ENCODE measurements at regions not wholly inside any gene's neighbourhood (a gene's known extent, or its start where the extent isn't known, plus 50 kb on each side); places are given as distances from the start of the nearest gene placed in this dataset.

DNA sequence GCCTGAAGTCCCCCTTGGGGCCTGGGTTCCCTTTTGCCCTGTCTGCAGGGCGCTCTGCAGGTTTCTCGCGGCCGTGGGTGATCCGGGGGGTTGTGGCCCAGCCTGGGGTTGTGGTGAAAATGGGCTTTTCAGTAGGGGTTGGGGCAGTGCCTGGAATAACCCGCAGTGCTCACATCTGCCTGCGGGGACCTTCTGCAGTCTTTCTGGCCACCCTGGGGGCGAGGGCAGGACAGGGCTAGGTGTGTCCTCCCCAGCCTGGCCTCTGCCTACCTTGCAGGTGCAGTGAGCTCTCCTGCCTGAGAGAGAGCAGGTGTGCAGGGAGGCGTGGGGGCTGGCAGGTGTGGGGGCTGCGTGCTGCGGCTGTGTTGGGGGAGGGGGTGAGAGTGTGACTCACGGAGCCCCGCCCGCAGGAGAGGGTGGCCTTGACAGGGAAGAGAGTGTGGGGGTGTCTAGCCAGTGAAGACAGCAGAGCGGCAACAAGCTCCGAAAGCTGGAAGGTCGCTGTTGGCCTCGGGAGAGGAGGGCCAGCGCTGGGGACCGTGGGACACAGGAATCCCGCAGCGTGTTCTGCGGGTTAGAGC is 131.4 kb downstream of the MRPL36 start:
- DNase-seq (ENCODE audit: low read depth), result no peak

DNA sequence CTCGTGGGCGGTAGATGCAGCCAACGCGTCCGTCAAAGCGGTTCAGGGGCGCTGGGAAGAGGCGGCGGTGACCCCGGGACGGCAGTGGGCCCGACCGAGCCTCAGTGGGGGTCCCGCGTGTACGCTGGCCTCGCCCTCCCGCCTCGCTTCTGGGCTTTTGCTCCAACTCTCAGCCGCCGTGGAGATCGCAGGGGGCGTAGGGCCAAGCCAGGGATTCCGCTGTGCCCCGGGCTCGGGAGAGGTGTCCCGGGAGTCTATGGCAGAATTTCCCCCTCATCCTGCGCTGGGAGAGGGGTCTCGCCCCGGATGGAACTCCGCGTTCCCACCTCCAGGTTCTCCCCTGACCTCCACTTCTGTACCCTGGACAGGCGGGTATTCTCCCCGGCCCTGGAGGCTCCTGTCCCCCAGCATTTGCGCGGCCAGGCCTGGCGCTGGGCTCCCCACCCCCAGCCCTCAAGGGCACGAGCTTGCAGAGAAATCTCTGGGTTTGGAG is 131.9 kb downstream of the MRPL36 start:
- DNase-seq (ENCODE audit: low read depth), result no peak

GRCh38 chr5:1666812-1667588 is 132.6 kb downstream of the MRPL36 start:
- no peak for DNase-seq (ENCODE audit: low read depth)

- DNase-seq (ENCODE audit: low read depth), result no peak
Measured at GRCh38 chr5:1666221-1666620, 133.4 kb downstream of the MRPL36 start.

GRCh38 chr5:1665803-1666202 is 133.8 kb downstream of the MRPL36 start:
- no peak for DNase-seq (ENCODE audit: low read depth)

DNA sequence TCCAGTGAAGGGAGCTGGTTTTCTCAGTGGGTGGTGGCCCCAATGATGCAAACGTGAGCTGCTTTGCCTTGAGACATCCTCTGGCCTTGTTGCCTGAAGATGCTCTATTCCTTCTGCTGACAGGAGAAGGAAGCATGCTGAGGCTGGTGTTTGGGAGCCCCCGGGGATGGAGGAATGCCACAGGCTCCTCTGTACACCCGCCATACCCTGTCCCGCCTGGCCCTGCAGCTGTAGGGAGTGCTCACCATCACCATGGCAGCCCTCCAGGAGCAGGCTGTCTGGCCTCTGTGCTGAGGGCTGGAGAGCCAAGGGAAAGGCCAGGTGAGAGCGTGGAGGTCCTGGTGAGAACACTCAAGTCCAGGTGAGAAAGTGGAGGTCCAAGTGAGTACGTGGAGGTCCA is 134.4 kb downstream of the MRPL36 start:
- DNase-seq (ENCODE audit: low read depth), result no peak

- DNase-seq (ENCODE audit: low read depth), result no peak
Measured at GRCh38 chr5:1663186-1663585, 136.5 kb downstream of the MRPL36 start.

- DNase-seq (ENCODE audit: low read depth), result no peak
Measured at GRCh38 chr5:1662559-1663085, 137.0 kb downstream of the MRPL36 start.

DNA sequence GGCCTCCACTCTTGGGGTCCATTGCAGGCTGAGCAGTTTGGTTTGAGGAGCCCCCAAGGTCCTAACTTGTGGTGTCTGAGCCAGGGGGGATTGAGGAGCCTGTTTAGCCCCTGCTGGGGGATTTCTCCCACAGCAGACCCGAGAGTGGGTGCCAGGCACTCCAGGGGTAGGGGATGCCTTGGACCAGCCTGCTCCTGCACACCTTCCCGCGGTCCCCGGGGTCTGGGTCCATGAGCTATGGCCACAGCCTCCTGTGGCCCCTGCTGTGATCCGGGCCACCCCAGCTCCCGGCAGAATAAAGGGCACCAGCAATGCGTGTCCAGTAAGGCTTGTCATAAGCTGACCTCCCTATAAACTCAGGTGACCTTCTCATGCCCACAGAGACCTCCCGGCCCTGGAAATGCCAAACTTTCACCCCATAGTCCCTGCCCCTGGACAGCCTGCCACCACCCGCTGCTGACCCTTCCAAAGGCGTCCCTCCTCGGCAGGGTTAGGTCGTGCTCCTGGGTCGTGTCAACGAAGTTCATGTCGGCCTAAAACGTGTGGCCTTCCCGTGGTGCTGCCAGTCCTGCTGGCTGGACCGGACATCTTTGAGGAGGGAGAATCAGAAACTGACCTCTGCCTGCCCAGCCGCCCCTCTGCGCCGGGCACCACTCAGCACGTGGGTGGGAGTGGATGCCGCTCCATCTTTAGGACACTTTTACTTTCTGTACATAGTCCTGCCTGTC is 137.6 kb downstream of the MRPL36 start:
- no peak for DNase-seq (ENCODE audit: low read depth)

DNA sequence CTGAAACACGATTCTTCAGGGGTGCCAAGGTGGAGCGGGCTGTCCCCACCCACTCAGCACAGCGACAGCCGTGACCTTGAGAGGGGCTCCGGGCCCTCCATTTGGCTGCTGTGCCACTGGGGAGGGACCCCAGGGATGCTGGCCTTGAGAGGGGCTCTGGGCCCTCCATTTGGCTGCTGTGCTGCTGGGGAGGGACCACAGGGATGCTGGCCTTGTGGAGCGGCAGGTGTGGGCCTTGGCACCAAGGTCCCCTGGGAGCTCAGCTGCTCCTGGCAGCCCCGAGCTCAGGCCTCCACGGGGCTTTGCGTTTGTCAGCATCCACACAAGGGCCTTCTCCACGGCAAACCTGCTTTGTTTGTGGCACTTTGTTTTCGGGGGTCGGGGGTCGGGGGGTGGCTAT is 137.6 kb upstream of the LPCAT1 start:
- no peak for DNase-seq (ENCODE audit: low read depth)

DNA sequence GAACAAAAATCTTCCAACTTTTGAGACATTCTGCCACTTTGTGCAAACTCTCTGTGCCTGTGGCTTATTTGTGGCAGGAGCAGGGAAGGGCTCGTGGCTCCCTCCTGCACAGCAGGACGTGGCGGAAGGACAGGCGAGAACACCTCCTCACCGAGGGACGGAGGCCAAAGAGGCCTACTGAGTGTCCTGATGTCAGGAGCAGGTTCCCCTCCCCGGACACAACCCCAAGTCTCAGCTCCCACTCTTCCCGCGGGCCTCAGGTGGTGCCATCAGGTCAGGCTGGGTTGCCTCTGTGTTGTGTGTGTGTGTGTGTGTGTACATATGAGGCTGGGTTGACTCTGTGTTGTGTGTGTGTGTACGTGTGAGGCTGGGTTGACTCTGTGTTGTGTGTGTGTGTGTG is 136.8 kb upstream of the LPCAT1 start:
- no peak for DNase-seq (ENCODE audit: low read depth)

- DNase-seq (ENCODE audit: low read depth), result no peak
Measured at GRCh38 chr5:1660001-1660400, 136.2 kb upstream of the LPCAT1 start.

DNA sequence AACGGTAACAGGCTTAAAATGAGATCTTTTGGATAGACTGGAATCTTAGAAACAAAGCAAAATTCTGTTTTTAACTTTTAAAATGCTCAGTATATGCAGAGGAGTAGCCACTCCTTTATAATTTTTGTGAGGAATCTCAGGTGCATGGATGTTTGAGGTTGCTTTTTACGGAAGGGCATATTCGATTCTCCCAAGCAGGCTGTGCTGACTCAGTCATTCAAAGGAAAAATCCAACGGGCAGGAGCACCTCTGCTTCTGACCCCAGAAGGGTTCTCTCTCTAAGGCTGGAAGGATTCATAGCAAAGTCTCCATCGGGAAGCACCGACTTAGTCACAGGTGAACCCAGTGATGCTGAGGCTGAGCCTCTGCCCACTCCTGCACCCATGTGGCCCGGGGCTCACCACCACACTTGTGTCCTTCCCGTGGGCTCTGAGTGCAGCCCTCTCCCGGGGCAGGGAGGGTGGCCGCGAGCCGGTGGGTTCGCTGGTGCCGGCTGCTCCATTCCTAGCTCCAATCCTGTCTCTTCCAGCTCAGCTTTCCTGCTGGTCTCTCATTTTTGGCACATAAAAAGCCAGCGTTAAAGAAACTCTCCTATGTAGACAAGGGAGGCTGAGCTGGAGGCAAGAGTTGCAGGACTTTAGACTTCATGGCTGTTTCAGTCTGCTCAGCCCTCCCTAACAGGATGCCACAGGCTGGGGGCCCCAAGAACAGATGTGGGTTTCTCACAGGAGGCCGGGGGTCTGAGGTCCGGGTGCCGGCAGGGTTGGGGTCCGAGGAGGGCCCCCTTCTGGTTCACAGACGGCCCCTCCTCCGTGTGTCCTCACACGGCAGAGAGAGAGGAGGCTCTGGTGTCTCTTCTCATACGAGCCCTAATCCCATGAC is 135.6 kb upstream of the LPCAT1 start:
- no peak for DNase-seq (ENCODE audit: low read depth)

GRCh38 chr5:1658665-1659064 is 134.9 kb upstream of the LPCAT1 start:
- DNase-seq (ENCODE audit: low read depth), result no peak

DNA sequence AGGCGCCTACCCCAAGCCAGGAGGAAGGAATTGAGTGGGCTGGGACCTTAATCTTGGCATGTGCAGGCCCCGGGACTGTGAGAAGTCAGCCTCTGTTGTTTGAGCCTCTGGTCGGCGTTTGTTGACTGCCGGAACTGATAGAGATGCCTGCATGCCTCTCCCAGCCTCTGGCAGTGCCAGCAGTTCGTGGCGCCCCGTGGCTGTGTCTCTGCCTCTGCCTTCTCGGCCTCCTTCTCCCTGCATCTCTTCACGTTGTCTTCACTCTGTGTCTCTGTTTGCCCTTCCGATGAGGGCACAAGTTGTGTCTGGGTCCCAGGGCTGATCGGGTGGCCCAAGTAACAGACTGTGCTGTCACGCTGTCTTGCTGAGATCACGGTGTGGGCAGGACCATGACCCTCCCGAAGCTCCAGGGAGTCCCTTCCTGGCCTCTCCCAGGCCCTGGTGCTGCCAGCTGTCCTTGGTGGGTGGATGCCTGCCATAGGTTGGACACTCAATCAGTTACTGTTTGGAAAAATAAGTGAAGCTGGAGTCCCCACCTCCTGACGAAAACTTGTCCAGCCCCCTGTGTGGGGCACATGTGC is 133.5 kb upstream of the LPCAT1 start:
- DNase-seq (ENCODE audit: low read depth), result no peak

- DNase-seq (ENCODE audit: low read depth), result no peak
Measured at GRCh38 chr5:1656271-1656975, 132.7 kb upstream of the LPCAT1 start.

DNA sequence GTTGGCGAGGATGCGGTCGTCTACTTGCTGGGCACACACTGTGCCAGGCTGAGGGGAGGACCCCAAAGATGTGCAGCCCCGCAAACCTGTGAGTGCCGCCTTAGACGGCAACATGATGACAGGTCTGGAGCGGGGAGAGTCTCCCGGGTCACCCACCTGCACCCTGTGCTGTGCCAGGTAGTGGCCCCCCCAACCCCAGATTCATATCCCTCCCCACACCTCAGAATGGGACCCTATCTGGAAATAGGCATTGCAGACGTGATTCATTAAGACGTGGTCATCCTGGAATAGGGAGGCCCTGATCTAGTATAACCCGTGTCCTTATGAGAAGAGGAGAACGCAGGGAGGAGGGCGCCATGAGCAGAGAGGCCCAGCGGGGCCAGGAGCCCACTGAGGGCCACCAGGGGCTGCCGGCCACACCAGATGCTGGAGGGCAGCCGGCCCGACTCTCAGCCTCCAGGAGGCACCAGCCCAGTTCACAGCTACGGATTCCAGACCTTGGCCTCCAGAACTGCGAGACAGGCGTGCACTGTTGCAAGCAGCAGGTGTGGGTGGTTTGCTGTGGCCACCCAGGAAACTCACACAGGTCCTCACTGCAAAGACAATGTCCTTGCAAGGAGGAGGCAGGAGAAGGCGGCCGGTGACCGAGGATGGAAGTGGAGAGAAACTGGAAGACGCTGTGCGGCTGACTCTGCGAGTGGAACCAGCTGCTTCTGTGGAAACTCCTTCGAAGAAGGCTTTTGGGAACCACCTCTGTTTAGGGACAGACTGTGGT is 131.9 kb upstream of the LPCAT1 start:
- DNase-seq (ENCODE audit: low read depth), result no peak

DNA sequence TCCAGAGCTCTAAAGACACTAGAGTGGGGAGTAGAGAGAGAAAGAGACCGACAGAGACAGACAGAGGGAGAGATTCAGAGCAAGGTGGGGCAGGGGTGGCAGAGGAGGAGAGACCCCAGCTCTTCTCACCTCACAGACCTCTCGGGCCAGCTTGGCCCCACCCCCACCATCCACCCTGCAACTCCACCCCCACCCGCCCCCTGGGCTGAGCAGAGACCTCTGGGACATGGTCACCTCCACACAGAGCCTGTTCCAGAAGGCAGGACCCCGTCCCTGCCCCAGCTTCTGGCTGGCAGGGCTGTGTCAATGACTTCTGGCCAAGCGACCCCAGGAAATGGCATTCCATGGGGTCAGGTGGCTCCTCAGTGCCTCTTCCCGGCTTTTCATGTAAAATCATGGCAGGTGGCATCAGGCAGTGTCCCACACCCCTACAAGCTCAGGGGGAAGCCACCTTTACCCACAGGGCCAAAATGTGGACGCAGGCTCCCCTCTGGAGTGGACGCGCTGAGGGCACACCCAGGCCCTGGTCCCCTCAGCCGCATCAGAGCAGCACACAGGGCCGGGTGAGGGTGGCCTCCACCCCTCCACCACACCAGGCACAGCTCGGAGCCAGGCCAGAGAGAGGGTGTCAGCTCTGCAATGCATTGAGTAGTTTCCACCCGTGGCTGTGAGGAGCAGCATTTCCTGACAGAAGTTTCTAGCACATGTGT is 131.2 kb upstream of the LPCAT1 start:
- no peak for DNase-seq (ENCODE audit: low read depth)
